ENCODE measurements at regions not wholly inside any gene's neighbourhood (a gene's known extent, or its start where the extent isn't known, plus 50 kb on each side); places are given as distances from the start of the nearest gene placed in this dataset.
"Not testable (repeated sequence)": the region's sequence is repeated elsewhere in the genome, so short reads cannot be mapped to it uniquely, and the experiment has no call there.

DNA sequence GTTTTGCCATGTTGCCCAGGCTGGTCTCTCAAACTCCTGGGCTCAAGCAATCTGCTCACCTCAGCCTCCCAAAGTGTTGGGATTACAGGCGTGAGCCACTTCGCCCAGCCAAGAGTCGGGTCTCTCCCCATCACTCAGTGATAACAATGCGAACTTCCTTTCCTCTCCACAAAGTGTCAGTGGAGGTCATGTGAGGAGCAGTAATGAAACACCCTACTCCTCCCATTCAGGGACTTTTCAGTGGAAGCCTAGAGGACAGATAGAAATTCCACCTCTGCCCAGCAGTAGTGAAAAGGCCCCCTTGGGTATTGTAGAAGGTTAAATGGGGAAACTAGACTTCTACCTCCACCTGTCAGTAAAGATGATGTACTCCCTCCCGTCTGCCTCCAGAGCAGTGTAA lies 141.9 kb upstream of the STK26 start:
- DNase-seq (ENCODE audit: low read depth in 2 of 2, low spot score in 1 of 2), result no peak

DNA sequence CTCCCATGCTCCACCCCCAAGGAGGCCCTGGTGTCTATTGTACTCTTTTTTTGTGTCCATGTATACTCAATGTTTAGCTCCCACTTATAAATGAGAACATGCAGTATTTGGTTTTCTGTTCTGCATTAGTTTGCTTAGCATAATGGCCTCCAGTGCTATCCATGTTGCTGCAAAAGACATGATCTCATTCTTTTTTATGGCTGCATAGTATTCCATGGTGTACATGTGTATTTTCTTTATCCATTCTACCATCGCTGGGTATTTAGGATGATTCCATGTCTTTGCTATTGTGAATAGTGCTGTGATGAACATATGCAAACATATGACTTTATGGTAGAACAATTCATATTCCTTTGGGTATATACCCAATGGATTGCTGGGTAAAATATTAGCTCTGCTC lies 138.1 kb upstream of the STK26 start:
- DNase-seq (ENCODE audit: low read depth in 2 of 2, low spot score in 1 of 2), result not testable (repeated sequence)

DNA sequence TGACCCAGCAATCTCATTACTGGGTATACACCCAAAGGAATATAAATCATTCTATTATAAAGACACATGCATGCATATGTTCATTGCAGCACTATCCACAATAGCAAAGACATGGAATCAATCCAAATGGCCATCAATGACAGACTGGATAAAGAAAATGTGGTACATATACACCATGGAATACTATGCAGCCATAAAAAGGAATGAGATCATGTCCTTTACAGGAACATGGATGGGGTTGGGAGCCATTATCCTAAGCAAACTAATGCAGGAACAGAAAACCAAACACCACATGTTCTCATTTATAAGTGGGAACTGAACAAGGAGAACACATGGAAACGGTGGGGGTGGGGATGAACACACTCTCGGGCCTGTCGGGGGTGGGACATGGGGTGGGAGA lies 129.2 kb upstream of the STK26 start:
- not testable (repeated sequence) for DNase-seq (ENCODE audit: low read depth in 2 of 2, low spot score in 1 of 2)

DNA sequence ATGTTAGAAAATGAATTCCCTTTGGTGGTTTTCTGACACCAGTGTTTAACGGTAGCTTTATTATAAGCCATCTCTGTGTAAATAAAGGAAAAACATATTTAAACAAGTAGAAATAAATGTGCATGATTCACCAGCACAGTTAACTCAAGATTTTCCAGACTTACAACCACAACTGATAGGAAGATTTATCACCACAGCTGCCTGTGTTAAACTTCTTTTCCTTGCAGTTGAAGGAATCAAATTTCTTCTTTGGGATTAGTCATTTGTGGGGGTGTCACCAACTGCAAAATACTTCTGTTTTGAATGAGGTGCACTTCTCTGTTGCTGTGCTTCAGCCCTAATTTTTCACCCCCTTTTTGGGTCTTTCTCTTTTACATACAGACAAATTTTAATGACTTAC lies 128.1 kb upstream of the STK26 start:
- no peak for DNase-seq (ENCODE audit: low read depth in 2 of 2, low spot score in 1 of 2)

DNA sequence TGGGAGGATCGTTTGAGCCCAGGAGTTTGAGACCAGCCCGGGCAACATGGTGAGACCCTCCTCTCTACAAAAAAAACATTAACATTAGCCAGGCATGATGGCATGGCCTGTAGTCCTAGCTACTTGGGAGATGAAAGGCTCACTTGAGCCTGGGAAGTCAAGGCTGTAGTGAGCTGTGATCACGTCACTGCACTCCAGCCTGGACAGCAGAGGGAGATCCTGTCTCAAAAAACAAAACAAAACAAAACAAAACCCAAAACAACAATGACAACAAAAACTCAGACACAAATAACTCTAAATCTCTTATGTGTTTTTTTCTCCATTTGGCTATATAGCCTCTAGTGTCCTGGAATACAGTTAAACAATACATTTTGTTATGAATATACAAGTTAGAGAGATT lies 127.3 kb upstream of the STK26 start:
- no peak for DNase-seq (ENCODE audit: low read depth in 2 of 2, low spot score in 1 of 2)

DNA sequence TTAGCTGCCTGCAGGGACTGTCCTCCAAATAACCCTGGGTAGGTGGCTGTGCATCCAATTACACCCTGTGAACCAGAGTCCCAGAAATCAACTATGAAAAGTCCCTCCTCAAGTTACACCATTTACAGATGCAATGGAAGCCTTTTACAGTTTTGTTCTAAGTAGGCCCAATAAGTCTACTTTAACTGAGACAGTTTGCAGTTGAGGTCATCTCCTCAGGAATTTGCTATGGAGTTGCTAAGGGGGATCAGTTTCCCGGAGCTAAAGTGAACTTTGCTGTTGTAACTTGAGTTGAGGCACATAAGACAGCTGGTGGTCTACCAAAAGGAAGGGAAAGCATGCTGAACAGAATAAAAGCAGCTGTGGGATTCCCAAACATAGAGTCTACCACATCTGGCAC lies 121.6 kb upstream of the STK26 start:
- DNase-seq (ENCODE audit: low read depth in 2 of 2, low spot score in 1 of 2), result no peak

DNA sequence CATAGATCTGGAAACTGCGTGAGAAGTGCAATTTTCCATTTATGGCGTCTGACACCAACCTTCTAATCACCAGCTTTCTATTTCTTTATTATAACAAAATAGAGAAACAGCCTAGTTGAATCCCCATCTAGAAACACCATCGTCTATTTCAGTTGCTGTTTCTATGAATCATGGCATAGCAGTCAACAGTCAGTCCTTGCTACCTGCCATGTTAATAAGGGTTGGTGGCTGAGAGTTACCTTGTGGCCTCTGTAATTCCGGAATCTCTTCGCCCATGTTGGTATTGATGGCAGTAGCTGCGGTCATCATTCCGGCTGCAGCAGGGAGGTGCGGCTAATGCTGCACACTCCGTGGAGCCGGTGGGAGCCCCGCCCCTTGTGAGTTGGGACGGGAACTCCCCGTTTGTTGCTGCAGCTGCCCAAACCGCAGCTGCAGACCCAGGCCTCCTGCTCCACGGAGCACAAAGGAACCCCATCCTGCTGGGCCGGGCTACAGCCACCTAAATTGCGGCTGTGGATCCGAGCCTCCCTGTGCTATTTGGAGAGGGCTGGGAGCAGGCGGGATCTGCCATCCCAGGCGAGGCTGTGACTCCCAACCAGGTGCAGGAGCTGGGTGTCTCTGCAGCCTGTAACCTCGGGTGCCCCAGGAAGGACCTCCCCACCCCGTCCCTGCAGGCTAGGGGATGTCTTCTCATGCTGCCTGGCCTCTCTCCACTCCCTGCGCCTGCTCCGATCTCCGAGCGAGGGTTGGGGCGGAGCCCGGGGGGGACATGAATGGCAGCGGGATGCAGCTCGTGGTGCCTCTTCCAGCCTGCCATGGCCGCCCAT lies 115.4 kb upstream of the STK26 start:
- DNase-seq (ENCODE audit: low read depth in 2 of 2, low spot score in 1 of 2), result no peak

DNA sequence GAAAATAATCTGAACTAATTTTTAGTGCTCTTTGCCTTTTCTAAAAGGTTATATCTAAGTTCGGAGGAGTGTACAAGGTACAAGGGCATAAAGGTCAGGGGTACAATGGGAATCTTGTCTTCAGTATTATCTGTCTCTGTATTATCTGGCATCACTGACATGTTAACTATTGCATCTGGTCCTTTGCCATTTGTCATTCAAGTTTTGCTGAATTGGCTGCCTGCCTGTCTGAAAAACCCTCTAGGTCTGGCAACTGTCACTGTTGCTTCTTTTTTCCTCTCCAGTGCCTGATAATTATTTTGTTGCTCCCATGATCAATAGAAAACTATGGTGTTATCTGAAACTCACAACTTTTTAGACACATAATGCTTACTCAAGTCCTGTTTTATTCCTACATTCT lies 112.5 kb upstream of the STK26 start:
- no peak for DNase-seq (ENCODE audit: low read depth in 2 of 2, low spot score in 1 of 2)

DNA sequence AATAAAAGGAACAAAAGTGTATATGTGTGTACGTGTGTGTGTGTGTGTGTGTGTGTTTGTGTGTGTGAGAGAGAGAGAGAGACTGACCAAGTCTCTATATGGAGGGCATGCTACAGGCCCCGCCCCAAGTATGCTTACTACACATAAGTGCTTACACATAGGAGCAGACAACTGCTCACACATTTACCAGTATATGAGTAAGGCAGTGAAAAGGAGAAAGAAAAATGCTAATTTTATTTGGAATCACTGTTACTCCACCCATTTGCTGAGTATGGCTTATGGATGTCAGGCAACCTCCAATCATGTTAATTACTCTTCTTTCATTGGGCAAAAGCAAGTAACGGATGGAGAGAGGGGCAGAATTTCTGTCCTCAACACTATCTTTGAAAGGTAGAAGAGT lies 107.6 kb upstream of the STK26 start:
- DNase-seq (ENCODE audit: low read depth in 2 of 2, low spot score in 1 of 2), result no peak

DNA sequence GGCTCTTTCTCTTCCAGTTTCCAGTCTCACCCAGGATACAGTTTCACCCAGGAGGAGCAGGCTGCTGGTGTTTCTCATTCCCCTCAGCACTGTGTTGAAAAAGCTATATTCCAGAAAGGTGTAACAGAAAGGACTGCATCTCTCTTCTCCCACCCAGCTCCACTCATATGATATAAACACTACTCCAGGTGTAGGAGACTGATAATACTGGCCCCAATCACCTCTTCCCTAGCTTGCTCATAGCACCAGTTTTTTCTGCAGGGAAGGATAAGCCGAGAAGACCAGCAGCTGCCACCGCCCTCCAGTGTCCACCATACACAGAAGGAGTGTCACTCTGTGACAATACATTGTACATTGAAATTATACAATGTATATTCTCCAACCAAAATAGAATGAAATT lies 105.5 kb upstream of the STK26 start:
- no peak for DNase-seq (ENCODE audit: low read depth in 2 of 2, low spot score in 1 of 2)

DNA sequence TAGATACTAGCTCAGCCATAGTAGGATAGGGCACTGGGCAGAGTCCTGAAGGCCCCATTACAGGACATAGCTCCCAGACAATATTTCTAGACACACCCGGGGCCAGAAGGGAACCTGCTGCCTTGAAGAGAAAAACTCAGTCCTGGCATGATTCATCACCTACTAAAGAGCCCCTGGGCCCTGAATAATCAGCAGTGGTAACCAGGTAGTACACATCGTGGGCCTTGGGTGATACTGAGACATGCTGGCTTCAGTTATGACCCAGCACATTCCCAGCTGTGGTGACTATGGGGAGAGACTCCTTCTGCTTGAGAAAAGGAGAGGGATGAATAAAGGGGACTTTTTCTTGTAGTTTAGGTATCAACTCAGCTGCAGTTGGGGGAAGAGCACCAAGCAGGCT lies 104.3 kb upstream of the STK26 start:
- DNase-seq (ENCODE audit: low read depth in 2 of 2, low spot score in 1 of 2), result no peak

DNA sequence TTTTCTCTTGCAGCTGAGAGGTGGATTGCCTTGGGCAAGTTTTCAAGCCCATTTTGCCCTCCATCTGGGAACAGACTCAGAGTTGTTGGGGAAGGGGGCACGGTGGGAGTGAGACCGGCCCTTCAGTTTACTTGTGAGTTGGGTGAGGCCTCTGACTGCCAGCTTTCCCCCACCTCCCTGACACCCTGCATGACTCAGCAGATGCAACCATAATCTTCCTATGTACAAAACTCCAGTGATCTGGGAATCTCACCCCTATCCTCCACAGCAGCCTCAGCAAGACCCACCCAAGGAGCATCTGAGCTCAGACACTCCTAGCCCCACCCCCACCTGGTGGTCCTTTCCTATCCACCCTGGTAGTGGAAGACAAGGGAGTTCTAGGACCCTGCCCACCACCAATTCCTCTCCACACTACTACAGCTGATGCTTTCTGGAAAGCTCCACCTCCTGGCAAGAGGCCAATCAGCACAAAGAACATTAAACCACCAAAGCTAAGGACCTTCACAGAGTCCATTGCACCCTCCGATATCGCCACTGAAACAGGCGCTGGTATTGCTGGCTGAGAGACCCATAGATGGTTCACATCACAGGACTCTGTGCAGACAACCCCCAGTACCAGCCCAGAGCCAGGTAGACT lies 99.4 kb upstream of the STK26 start:
- DNase-seq (ENCODE audit: low read depth in 2 of 2, low spot score in 1 of 2), result no peak

DNA sequence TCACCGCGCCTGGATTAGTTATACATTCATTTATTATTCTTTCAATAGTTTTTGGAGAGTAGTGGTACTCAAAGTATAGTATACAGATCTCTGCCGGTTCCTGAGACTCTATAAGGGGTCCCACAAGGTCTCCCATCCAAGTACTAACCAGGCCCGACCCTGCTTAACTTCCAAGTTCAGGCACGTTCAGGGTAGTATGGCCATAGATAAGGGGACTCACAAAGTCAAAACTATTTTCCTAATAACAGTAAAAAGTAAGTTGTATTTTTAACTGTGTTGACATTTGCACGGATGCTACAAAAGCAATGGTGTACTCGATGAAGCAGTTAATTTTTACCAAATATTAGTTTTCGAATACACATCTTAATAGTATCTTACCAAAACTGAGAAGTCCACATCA lies 84.4 kb upstream of the STK26 start:
- no peak for DNase-seq (ENCODE audit: low read depth in 2 of 2, low spot score in 1 of 2)

DNA sequence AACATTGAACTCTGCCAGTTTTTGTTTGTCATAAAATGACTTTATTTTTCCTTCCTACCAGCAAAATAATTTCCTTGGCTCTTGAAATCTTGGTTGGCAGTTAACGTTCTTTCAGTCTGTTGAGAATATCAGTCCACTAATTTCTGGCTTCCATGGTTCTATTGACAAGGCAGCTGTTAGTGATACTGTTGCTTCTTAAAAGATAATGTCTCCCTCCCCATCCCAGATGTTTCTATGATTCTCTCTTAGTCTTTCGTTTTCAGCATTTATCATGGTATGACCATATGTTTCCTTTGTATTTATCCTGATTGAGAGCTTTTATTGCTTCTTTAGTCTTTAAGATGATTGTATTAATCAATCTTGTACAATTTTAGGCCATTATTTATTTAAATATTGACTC lies 81.1 kb upstream of the STK26 start:
- no peak for DNase-seq (ENCODE audit: low read depth in 2 of 2, low spot score in 1 of 2)

DNA sequence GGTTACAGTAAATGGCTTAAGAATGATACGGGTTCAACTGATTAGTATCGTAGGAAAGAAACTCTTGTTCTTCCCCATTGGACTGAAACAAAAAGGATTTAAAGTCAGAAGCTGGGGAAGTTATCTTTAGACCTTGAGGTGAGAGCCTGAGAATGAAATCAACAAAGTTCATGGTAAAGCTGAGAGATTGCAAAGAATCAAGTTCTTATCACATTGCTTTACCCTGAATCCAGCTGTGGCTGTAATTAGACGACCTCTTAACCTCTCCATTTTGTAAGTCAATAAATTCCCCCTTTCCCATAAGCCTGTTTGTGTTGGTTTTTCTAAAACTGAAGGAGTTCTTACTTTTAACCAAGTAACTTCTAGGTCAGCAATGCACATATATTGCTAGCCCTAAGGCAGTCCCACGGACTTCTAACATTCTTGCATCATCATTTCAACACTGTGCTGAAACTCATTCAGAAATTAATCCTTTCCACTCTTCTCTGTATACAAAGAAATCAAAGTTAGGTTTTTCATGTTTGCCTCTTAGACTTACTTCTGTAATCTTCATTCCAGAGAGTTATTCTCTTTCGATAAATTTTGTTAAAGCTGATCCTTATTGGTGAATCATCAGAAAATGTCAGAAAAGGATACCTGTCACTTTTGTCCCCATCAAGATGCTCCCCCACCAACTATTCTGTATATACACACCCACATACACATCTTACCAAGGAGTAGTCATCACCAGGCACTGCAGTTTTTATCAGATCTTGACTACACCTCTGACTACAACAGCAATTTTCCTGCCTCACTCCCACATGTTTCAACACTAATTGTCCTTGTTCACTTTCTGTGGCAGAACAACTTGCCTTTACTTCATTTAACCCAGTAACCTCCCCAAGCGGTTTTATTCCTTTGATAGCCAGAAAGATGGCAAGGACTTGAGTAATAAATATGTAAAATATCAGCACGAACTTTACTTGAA lies 77.9 kb upstream of the STK26 start:
- DNase-seq (ENCODE audit: low read depth in 2 of 2, low spot score in 1 of 2), result no peak

DNA sequence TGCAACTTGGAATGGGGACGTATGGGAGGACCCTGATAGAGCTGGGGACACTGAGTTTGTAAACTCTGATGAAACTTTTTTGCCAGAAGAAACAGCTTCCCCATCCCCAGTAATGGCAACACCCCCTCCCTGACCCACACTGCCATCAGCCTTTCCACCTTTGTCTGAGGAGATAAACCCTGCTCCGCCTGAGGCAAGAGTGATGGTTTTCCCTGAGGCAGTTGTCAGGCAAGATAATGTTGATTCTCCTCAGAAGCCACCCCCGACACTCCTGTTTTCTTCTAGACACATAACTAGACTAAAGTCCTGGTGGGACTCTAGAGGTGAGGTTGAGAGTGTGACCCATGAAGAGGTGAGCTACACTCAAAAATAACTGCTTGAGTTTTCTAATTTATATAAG lies 71.9 kb upstream of the STK26 start:
- no peak for DNase-seq (ENCODE audit: low read depth in 2 of 2, low spot score in 1 of 2)

DNA sequence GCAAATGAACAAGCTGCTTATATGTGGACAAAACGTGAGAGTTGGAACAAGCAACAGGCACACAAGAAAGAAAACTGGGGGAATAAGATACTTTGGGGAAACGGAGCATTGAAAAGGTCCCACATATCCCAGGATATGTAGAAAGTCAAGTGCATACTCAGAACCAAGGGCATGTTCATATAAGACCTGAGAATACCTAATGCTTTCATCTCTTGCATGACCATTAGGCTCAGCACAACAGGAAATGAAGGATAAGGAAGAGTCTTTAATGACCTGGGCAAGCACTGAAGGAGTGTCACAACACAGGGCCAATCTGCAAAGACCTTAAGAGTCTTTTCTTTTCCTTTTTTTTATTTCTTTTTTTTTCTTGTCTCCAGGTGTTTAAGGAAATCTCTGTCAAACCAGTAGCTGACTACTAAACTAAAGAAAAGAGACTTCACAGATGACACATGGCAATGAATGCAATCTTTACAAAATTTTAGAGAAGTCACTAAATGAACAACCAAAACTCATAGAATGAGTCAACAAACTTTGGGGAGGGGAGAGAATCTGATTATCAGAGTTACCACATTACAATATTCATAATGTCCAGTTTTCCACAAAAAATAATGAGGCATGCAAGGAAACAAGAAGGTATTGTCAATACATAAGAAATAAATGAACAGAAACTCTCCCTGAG lies 67.9 kb upstream of the STK26 start:
- no peak for DNase-seq (ENCODE audit: low read depth in 2 of 2, low spot score in 1 of 2)

DNA sequence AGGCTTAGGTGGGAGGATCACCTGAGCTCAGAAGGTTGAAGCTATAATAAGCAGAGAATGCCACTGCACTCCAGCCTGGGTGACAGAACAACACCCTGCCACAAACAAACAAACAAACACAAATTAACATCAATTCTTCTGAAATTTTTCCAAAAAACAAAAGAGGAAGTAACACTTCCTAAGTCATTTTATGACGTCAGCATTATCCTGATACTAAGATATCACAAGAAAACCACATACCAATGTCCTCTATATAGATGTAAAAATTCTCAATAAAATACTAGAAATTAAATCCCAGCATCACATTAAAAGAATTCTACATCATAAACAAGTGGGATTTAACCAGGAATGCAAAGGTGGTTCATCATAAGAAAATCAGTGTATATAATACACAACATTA lies 64.4 kb upstream of the STK26 start:
- no peak for DNase-seq (ENCODE audit: low read depth in 2 of 2, low spot score in 1 of 2)

DNA sequence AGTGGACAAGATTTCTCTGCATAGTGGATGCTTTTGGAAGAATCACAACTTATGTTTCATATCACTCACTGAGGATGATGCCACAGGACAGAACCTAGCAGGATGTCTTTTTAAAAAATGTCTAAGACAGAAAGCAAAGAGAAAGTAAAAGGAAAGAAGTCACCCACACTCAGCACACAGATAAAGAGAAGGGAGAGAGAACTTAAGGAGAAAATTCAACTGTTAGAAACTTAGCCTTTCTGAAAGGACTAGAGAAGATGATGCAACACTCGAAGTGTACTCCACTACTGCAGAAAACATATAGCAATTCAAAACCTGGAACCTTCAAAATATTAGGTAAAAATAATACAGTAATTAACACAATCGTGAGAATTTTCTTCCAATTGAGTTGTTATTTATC lies 52.8 kb upstream of the STK26 start:
- no peak for DNase-seq (ENCODE audit: low read depth in 2 of 2, low spot score in 1 of 2)

Data from stimulated activated CD8-positive, alpha-beta memory T cell treated with anti-CD3 and anti-CD28 coated beads, Interleukin-4, amount 100 ng/mL, for 1 hour (primary cell).